Upper lobe of left lung (tissue), 4 donors: ENCODE measurements at regions not wholly inside any gene's neighbourhood (a gene's known extent, or its start where the extent isn't known, plus 50 kb on each side); places are given as distances from the start of the nearest gene placed in this dataset.

Source experiments
- CTCF ChIP-seq, 6 experiments: fragments of 450-650 bp in 4 of 6; fragments of 200-600 bp in 2 of 6; sonication (generic) in 2 of 6; IDR thresholded peaks; one replicate each; pipeline ENCODE4 v1.5.1; 2016 to 2019; ENCODE audit warnings: antibody characterized with exemption in 6 of 6
- EP300 ChIP-seq, 4 donors: sonication (generic); formaldehyde crosslinking; IDR thresholded peaks; one replicate each; pipeline ENCODE4 v1.5.1; 2017; ENCODE audit warnings: antibody characterized with exemption in 4 of 4, control low read depth in 2 of 4
- POLR2A ChIP-seq, 4 donors: fragments of 450-650 bp; IDR thresholded peaks; one replicate each; pipeline ENCODE4 v1.5.1; 2016 to 2017; ENCODE audit warnings: antibody characterized with exemption in 4 of 4, mild to moderate bottlenecking in 2 of 4
- POLR2AphosphoS5 ChIP-seq, 2 donors: sonication (generic); formaldehyde crosslinking; IDR thresholded peaks; one replicate each; pipeline ENCODE4 v1.5.1; 2017; ENCODE audit warnings: antibody characterized with exemption in 2 of 2

DNA sequence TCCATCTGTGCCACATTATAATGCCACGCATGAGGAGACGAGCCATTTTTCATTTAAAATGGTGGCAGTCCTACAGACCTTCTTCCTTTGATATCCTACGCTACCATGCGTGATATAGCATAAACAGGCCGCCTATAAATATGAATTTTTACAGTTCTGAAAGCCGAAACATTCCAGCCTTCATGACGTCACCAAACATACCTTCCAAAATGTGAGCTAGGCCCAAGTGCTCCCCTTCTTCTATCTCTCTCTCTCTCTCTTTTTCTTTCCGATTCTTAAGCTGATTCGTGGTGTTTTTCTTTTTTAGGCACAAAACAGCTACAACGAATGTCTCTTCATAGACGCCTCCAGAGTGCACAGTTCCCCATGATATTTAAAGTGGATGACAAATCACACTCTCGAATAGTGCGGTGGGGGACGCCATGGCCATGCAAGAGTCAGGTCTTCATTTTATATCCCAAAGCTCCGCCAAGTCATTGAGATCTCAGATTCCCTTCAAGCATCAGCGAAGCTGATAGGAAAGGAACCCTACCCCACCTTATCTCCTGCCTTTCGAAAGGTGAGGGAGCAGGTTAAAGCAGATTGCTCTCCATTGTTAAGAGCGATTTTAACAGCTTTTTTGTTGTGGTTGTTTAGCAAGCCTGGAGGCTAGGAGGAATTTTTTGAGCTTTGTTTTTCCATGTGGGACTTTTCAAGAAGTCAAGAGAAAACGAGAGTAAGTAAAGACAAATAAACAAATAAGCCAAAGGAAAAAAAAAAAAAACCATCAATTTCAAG lies 436.3 kb downstream of the CMPK2 start:
- TF ChIP-seq CTCF (IDR thresholded peaks at IDR 0.05) (no peak), POLR2AphosphoS5 (IDR thresholded peaks at IDR 0.05) (no peak), POLR2A (IDR thresholded peaks at IDR 0.05) (no peak), EP300 (IDR thresholded peaks at IDR 0.05) (no peak)
